K562 (cell line): ENCODE measurements at regions not wholly inside any gene's neighbourhood (a gene's known extent, or its start where the extent isn't known, plus 50 kb on each side); places are given as distances from the start of the nearest gene placed in this dataset.

Experiments
- ATAC-seq: fragments of 200-7000 bp; cut with Tn5 transposase; 3 replicates; pipeline ENCODE4 v1.9.1; 2020; ENCODE audit warnings: moderate library complexity
- BruUV-seq: library from RNA; stranded (reverse); fragments of 400-500 nt; replicated peaks from 2 replicates; lab custom pipeline; 2021; lab: Mats Ljungman, UMichigan
- CTCF ChIA-PET: fragments of 300-600 bp; formaldehyde crosslinking; extraction: SDS; loops from one replicate; lab custom pipeline; 2021; ENCODE audit warnings: low intra/inter-chr PET ratio; lab: Yijun Ruan, JAX
- POLR2A ChIA-PET: fragments of 300-600, 350-650 bp; sonication (Branson Sonifier 250); formaldehyde crosslinking; extraction: SDS; loops from one replicate; lab custom pipeline; 2021; ENCODE audit warnings: antibody characterized with exemption, inconsistent platforms; lab: Yijun Ruan, JAX
- DNase-seq, 4 experiments: peaks; one replicate each; pipeline versions ENCODE4 v3.0.0 to v3.0.0-alpha.2; 2011 to 2018; ENCODE audit warnings: low spot score in 3 of 4, mixed read lengths in 3 of 4; ENCODE audit errors: extremely low read depth in 1 of 4
- FAIRE-seq: peaks from 2 replicates; lab custom pipeline; 2011; peaks lifted over from hg19 to GRCh38; lab: Jason Lieb, UNC
- H2AFZ ChIP-seq: 2 replicates; pipeline ENCODE4 v1.6.0; 2011; ENCODE audit warnings: low read depth, low read length, control low read depth, inconsistent platforms
- H3K27ac ChIP-seq: fragments of 200-600 bp; 3 replicates; pipeline ENCODE4 v1.8.0; 2011; ENCODE audit warnings: low read depth, mild to moderate bottlenecking, control low read depth, inconsistent platforms, low read length, moderate library complexity, mixed read lengths; ENCODE audit errors: extremely low read depth
- H3K27me3 ChIP-seq, 2 experiments: fragments of 300-600 bp in 1 of 2; 2 replicates in 1 of 2; 3 replicates in 1 of 2; pipeline versions ENCODE4 v1.6.0 to v1.8.0; 2011; ENCODE audit warnings: inconsistent platforms in 2 of 2, low read length in 2 of 2, mild to moderate bottlenecking in 1 of 2, mixed read lengths in 1 of 2, moderate library complexity in 1 of 2; ENCODE audit not compliant: control insufficient read depth in 2 of 2, insufficient read depth in 2 of 2
- H3K36me3 ChIP-seq: fragments of 300-600 bp; 3 replicates; pipeline ENCODE4 v1.8.0; 2011; ENCODE audit warnings: mild to moderate bottlenecking, low read length, inconsistent platforms; ENCODE audit not compliant: control insufficient read depth, insufficient read depth
- H3K4me1 ChIP-seq, 2 experiments: fragments of 200-600 bp in 1 of 2; replicated peaks in 1 of 2; 2 replicates in 1 of 2; 3 replicates in 1 of 2; pipeline versions ENCODE4 v1.5.1 to v1.8.0; 2011; ENCODE audit warnings: inconsistent platforms in 2 of 2, low read length in 2 of 2, mild to moderate bottlenecking in 1 of 2, mixed read lengths in 1 of 2, moderate library complexity in 1 of 2; ENCODE audit not compliant: control insufficient read depth in 2 of 2, insufficient read depth in 2 of 2
- H3K4me2 ChIP-seq: 2 replicates; pipeline ENCODE4 v1.6.1; 2011; ENCODE audit warnings: low read length, control low read depth, inconsistent platforms, mixed read lengths; ENCODE audit not compliant: insufficient read depth
- H3K4me3 ChIP-seq: fragments of 200-600 bp; sonication (generic), shearing (Covaris generic); 2 replicates; pipeline ENCODE4 v1.5.1; 2016; ENCODE audit warnings: control low read depth, inconsistent platforms
- H3K79me2 ChIP-seq: fragments of 200-600 bp; 3 replicates; pipeline ENCODE4 v1.8.0; 2011; ENCODE audit warnings: low read length, inconsistent platforms; ENCODE audit not compliant: control insufficient read depth, insufficient read depth
- H3K9ac ChIP-seq, 2 experiments: 2 replicates each; pipeline versions ENCODE4 v1.6.0 to v1.6.1; 2011; ENCODE audit warnings: low read depth in 2 of 2, low read length in 2 of 2, control low read depth in 1 of 2, inconsistent platforms in 1 of 2, mild to moderate bottlenecking in 1 of 2, mixed read lengths in 1 of 2; ENCODE audit not compliant: insufficient read depth in 1 of 2
- H3K9me1 ChIP-seq: one replicate; pipeline ENCODE4 v1.6.0; 2011; ENCODE audit warnings: inconsistent platforms, mild to moderate bottlenecking, low read length, moderate library complexity; ENCODE audit not compliant: control insufficient read depth, insufficient read depth
- H3K9me3 ChIP-seq: replicated peaks from 2 replicates; pipeline ENCODE4 v1.5.1; 2011; ENCODE audit warnings: low read depth, low read length, inconsistent platforms; ENCODE audit not compliant: control insufficient read depth, insufficient read depth
- H4K20me1 ChIP-seq: replicated peaks from 2 replicates; pipeline ENCODE4 v1.6.1; 2011; ENCODE audit warnings: low read length, inconsistent platforms, mixed read lengths; ENCODE audit not compliant: control insufficient read depth, insufficient read depth
- GTF3C2 ChIP-seq: IDR thresholded peaks from 3 replicates; pipeline ENCODE4 v1.6.1; 2011; ENCODE audit warnings: borderline replicate concordance, mild to moderate bottlenecking, moderate library complexity; ENCODE audit not compliant: insufficient read length; ENCODE audit errors: extremely low read depth
- MED1 ChIP-seq: sonication (generic); formaldehyde crosslinking; IDR thresholded peaks from 2 replicates; pipeline ENCODE4 v1.8.1; 2023; ENCODE audit warnings: missing genetic modification reagents, borderline replicate concordance
- MYNN ChIP-seq, 2 experiments: sonication (generic); formaldehyde crosslinking in 1 of 2; IDR thresholded peaks; 2 replicates each; pipeline versions ENCODE4 v1.5.0 to v1.6.1; 2016 to 2020; ENCODE audit warnings: antibody characterized with exemption in 1 of 2, missing genetic modification reagents in 1 of 2
- NCOA2 ChIP-seq, 2 experiments: fragments of 450-650 bp; IDR thresholded peaks; 2 replicates each; pipeline ENCODE4 v1.6.1; 2018; ENCODE audit warnings: mild to moderate bottlenecking in 2 of 2, moderate library complexity in 1 of 2; ENCODE audit not compliant: partially characterized antibody in 2 of 2
- RNF219 ChIP-seq: fragments of 250-450 bp; sonication (Bioruptor Pico); IDR thresholded peaks from 2 replicates; pipeline ENCODE4 v1.5.0; 2022; ENCODE audit warnings: mild to moderate bottlenecking
- THRA ChIP-seq: fragments of 450-650 bp; IDR thresholded peaks from 2 replicates; pipeline ENCODE4 v1.6.1; 2017; ENCODE audit warnings: mild to moderate bottlenecking, moderate library complexity
- TSC22D4 ChIP-seq: fragments of 450-650 bp; IDR thresholded peaks from 2 replicates; pipeline ENCODE4 v1.6.1; 2016; ENCODE audit warnings: missing genetic modification characterization, missing biosample characterization, control low read depth
- UBTF ChIP-seq, 2 experiments: IDR thresholded peaks; 2 replicates each; pipeline ENCODE4 v1.6.1; 2012; ENCODE audit warnings: improper control_type of control experiment in 2 of 2, low read depth in 2 of 2, low read length in 2 of 2, borderline replicate concordance in 1 of 2
- ZKSCAN3 ChIP-seq: fragments of 250-450 bp; sonication (Bioruptor Pico); IDR thresholded peaks from 2 replicates; pipeline ENCODE4 v1.4.0; 2020
- ZNF175 ChIP-seq: fragments of 200-800 bp; sonication (Bioruptor generic); IDR thresholded peaks from 2 replicates; pipeline ENCODE4 v1.6.1; 2016; ENCODE audit warnings: low read depth, mild to moderate bottlenecking, missing genetic modification characterization, missing compliant biosample characterization
- ZNF780A ChIP-seq: fragments of 250-450 bp; sonication (Bioruptor Pico); IDR thresholded peaks from 2 replicates; pipeline ENCODE4 v1.5.0; 2021; ENCODE audit warnings: mild to moderate bottlenecking
- WGBS: fragments of 100-300 bp; shearing (Covaris generic); methylation state at CpG from one replicate; pipeline ENCODE4 v1.1.6; 2016; ENCODE audit warnings: low coverage, mixed read lengths; ENCODE audit not compliant: insufficient coverage; ENCODE audit errors: missing lambda C conversion rate; 5-methylcytosine and 5-hydroxymethylcytosine counted together
- in situ Hi-C: fragments of 300-500 bp; cut with MboI; formaldehyde crosslinking; loops from 4 replicates; pipeline ENCODE4 v1.15.0; 2018; ENCODE audit warnings: inconsistent platforms, mixed read lengths
- intact Hi-C: fragments of 100-400 bp; cut with micrococcal nuclease; formaldehyde crosslinking; loops from 2 replicates; pipeline ENCODE4 v1.14.2; 2022

- Histone ChIP-seq H3K79me2 (no peaks in the 10 kb centered on the region), H3K9me3 (peaks cover 5% of the 10 kb centered on the region), H4K20me1 (no peaks in the 10 kb centered on the region), H3K4me2 (no peak overlapping the region), H3K36me3 (no peaks in the 10 kb centered on the region), H3K9ac (no peak overlapping the region), H3K4me3 (no peak overlapping the region), H3K27ac (no peak overlapping the region), H3K4me1 (no peaks in the 10 kb centered on the region; a peak in 2 of 5 replicates), H3K9me1 (no peaks in the 10 kb centered on the region), H2AFZ (no peak overlapping the region), H3K27me3 (no peaks in the 10 kb centered on the region)
- intact Hi-C loops: no loop called here
- FAIRE-seq (no peak), DNase-seq (no peak), ATAC-seq (no peak)
- ChIA-PET POLR2A (interaction anchor here (0.8 to 1.2 kb wide), 2 partner anchors 12 to 115 kb away, joined by 3 to 4 read pairs; no protein-coding TSS in a partner anchor), CTCF (no interaction called here)
- BruUV-seq: no TSS peak
- in situ Hi-C loops: no loop called here
- 84% methylated on average over 5 of the region's 7 CpGs for WGBS
- TF ChIP-seq GTF3C2: no peak
- no peak for TF ChIP-seq TSC22D4 (tag)
- TF ChIP-seq ZNF175: no peak
- no peak for TF ChIP-seq NCOA2 (IDR thresholded peaks at IDR 0.05; ENCODE audit: partially characterized antibody in 2 of 2)
- no peak for TF ChIP-seq THRA
- no peak for TF ChIP-seq RNF219
- no peak for TF ChIP-seq ZKSCAN3
- TF ChIP-seq ZNF780A (CRISPR knock-in tag): no peak
- no peak for TF ChIP-seq UBTF (IDR thresholded peaks at IDR 0.05; ENCODE audit: borderline replicate concordance in 1 of 2, low read depth in 2 of 2, low read length in 2 of 2)
- TF ChIP-seq MED1 (CRISPR knock-in tag): no peak
- TF ChIP-seq MYNN (IDR thresholded peaks at IDR 0.05): no peak
- no peak for TF ChIP-seq MYNN (CRISPR knock-in tag; IDR thresholded peaks at IDR 0.05)
Measured at GRCh38 chr3:193955719-193956118, 180.2 kb upstream of the HES1 start.
